22Rv1 (cell line): ENCODE measurements at regions not wholly inside any gene's neighbourhood (a gene's known extent, or its start where the extent isn't known, plus 50 kb on each side); places are given as distances from the start of the nearest gene placed in this dataset.

Experiments
- H3K27ac ChIP-seq: fragments of 450-650 bp; 2 replicates; pipeline ENCODE4 v1.5.1; 2017
- ZFX ChIP-seq: fragments of 450-650 bp; IDR thresholded peaks from 2 replicates; pipeline ENCODE4 v1.6.1; 2017; ENCODE audit warnings: antibody characterized with exemption, borderline replicate concordance
- TF ChIP-seq, protein P1 (sequence below): fragments of 450-650 bp; IDR thresholded peaks from 2 replicates; pipeline ENCODE4 v1.5.1; 2017; ENCODE audit warnings: mild to moderate bottlenecking

GRCh38 chrX:43556207-43556606 is 99.9 kb upstream of the MAOA start:
- no peak overlapping the region for H3K27ac ChIP-seq
- TF ChIP-seq, protein P1, sequence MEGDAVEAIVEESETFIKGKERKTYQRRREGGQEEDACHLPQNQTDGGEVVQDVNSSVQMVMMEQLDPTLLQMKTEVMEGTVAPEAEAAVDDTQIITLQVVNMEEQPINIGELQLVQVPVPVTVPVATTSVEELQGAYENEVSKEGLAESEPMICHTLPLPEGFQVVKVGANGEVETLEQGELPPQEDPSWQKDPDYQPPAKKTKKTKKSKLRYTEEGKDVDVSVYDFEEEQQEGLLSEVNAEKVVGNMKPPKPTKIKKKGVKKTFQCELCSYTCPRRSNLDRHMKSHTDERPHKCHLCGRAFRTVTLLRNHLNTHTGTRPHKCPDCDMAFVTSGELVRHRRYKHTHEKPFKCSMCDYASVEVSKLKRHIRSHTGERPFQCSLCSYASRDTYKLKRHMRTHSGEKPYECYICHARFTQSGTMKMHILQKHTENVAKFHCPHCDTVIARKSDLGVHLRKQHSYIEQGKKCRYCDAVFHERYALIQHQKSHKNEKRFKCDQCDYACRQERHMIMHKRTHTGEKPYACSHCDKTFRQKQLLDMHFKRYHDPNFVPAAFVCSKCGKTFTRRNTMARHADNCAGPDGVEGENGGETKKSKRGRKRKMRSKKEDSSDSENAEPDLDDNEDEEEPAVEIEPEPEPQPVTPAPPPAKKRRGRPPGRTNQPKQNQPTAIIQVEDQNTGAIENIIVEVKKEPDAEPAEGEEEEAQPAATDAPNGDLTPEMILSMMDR, result no peak
- no peak for TF ChIP-seq ZFX

- no peak overlapping the region for H3K27ac ChIP-seq
- TF ChIP-seq, protein P1, result peak; percentile 70
- TF ChIP-seq ZFX, result no peak
These were observed 98.3 kb upstream of the MAOA start for GRCh38 chrX:43557792-43558191.

GRCh38 chrX:43559644-43560043 is 96.5 kb upstream of the MAOA start:
- TF ChIP-seq, protein P1, result peak; percentile 49
- no peak for TF ChIP-seq ZFX

DNA sequence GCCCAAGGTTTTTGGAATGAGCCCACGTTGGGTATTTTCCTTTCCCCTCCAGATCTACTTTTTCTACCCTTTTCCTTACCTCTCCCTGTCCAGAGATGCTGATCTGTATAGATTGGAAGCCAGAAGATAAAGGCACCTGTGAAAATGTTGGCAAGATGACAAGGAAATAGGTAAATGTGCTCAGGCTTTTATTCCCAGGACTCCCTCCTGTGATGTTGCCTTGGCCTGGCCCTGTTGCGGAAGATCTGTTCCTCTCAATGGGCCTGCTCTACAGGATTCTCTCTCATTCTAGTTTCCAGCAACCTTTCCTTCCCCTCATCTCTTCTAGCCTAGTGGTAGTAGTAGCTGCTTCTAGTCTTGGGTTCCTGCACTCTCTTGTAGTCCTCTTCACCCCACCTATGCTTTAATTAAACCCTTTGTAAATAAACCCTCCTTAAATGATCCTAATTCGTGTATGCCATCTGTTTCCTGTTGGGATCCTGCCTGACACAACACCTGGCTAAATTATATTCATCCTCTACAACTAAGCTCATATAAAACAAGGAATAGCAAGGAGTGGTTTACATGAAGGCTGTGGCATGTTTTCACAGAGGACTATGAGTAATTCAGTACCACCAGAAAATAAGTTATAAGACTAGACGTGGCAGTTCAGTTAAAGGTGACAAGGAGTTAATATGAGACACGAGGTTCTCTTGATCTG is 95.7 kb upstream of the MAOA start:
- H3K27ac ChIP-seq, result no peak overlapping the region
- TF ChIP-seq, protein P1, result no peak
- TF ChIP-seq ZFX, result no peak

More at GRCh38 chrX:43559644-43560043, 96.5 kb upstream of the MAOA start:
- no peak overlapping the region for H3K27ac ChIP-seq

GRCh38 chrX:43562372-43562771 is 93.7 kb upstream of the MAOA start:
- TF ChIP-seq ZFX, result no peak
- TF ChIP-seq, protein P1, result no peak
- H3K27ac ChIP-seq, result no peak overlapping the region

DNA sequence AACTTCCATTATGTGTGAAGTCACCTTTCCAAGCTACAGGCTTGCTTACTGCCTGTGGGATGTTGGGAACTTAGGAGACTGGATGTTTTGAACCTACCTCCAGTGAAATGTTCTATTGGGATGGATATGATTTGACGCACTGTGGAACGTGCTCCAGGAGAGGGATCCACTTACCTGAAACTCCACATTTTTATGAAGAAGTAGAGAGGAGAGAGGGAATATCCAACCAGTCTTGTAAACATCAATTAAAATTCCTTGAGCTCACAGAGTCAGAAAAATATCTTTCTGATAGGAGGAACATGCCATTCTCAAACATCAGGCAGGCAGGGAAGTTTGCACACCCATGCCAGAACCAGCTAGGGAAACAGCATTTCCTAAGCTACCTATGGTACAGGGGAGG is 91.1 kb upstream of the MAOA start:
- TF ChIP-seq ZFX, result no peak
- TF ChIP-seq, protein P1, result no peak
- H3K27ac ChIP-seq, result no peak overlapping the region

- H3K27ac ChIP-seq, result no peak overlapping the region
These were observed 89.9 kb upstream of the MAOA start for GRCh38 chrX:43566170-43566569.

More at GRCh38 chrX:43566170-43566569, 89.9 kb upstream of the MAOA start:
- TF ChIP-seq ZFX, result no peak
- TF ChIP-seq, protein P1, result no peak
